ENCODE measurements at regions not wholly inside any gene's neighbourhood (a gene's known extent, or its start where the extent isn't known, plus 50 kb on each side); places are given as distances from the start of the nearest gene placed in this dataset.
A peak's percentile ranks its signal among the peaks of the same experiment; 100 is the strongest.

DNA sequence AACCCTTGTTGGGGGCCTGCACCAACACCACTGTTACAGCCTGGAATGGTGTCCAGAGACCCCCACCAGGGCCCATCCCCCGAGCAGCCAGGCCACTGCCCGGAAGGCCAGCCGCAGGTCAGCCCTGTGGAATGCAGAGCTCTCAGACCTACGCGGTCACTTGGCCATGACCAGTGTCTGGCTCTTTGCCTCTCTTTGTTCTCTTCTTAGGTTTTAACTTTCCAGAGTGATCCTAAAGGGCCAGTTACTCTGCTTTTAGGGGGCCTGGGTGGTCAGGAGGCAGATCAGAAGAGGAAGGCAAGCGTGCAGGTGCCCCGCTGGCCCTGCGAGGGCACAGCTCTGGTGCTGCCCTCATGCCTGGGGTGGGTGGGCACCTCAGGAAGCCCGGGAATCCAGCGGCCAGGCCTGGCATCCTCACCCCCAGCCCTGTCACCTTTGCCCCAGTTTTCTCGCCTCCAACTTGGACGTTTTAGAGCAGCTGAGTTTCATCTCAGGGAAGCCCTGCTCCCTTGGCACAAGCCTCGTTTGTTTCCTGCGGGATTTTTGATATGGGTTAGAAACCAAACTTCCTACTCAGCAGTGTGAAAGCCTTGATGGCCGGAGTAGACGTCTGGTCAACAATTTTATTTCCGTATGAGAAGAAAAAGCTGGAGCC lies 62.5 kb upstream of the CHST15 start:
- Histone ChIP-seq H3K4me3 (no peak overlapping the region), H3K9me3 (no peaks in the 10 kb centered on the region), H3K36me3 (no peaks in the 10 kb centered on the region), H3K27ac (peak overlapping the region in 3 of 4 donors; percentile 63 to 70 (median 63)), H3K4me1 (peaks cover 5 to 49% (median 37%) of the 10 kb centered on the region in 3 donors), H3K27me3 (no peaks in the 10 kb centered on the region)
- no peak for TF ChIP-seq POLR2A (IDR thresholded peaks at IDR 0.05)
- TF ChIP-seq EP300 (IDR thresholded peaks at IDR 0.05) = no peak
- no peak for TF ChIP-seq POLR2AphosphoS5 (IDR thresholded peaks at IDR 0.05)
- no peak for TF ChIP-seq CTCF (IDR thresholded peaks at IDR 0.05)
- 9% methylated on average over 13 of the region's 17 CpGs; no CpG with 5 or more reads in 1 of the 2 donors for WGBS, 2 donors (ENCODE audit: low coverage in 1 of 2)
- peak; percentile 34 for ATAC-seq

DNA sequence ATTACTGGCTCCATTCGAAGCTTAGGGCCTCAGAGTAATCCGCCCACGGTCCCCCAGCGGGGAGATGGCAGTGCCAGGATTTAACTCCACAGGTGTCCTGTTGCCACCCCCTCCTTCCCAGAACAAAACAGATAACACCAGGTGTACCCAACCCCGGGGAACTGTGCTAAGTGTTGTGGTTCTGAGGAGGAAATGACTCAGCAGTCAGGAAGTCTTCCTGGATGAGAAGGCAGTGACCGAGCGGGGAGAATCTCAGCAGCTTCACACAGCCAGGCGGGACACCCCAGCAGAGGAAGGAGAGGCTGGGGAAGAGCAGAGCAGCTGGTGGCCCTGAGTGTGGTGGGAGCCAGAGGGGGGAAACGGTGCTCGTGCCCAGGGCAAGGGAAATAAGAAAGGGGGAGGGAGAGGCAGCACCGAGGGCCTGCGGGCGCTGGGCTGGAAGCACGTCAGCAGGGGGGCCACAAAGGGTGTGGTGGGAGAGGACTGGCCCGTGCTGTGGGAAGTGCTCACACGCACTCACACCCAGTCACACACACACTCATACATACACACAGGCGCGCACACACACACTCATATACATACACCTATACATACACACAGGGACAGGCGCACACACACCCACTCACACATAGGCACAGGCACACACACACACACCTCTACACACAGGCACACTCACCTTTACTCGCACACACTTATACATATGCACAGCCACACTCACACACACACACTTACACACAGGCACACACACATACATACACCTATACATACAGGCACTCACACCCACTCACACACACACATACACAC lies 59.8 kb upstream of the CHST15 start:
- H3K27ac ChIP-seq = peak overlapping the region; percentile 30 to 84 (median 76)
- no peaks in the 10 kb centered on the region for H3K27me3 ChIP-seq
- H3K4me1 ChIP-seq = peaks cover 5 to 62% (median 37%) of the 10 kb centered on the region in 3 donors
- no peak overlapping the region for H3K4me3 ChIP-seq
- TF ChIP-seq EP300 (IDR thresholded peaks at IDR 0.05) (no peak), POLR2AphosphoS5 (IDR thresholded peaks at IDR 0.05) (peak; percentile 80)
- WGBS, 2 donors (ENCODE audit: low coverage in 1 of 2) = 41 to 65% methylated on average over 4 to 14 of the region's 20 CpGs
- no peaks in the 10 kb centered on the region for H3K9me3 ChIP-seq
- peak; percentile 56 for ATAC-seq
- H3K36me3 ChIP-seq = no peaks in the 10 kb centered on the region

GRCh38 chr10:124152139-124153022 lies 59.0 kb upstream of the CHST15 start:
- Histone ChIP-seq H3K4me3 (no peak overlapping the region), H3K4me1 (peaks cover 5 to 57% (median 35%) of the 10 kb centered on the region in 3 donors), H3K27me3 (no peaks in the 10 kb centered on the region), H3K36me3 (no peaks in the 10 kb centered on the region), H3K9me3 (no peaks in the 10 kb centered on the region), H3K27ac (peak overlapping the region; percentile 30 to 84 (median 76))
- peak; percentile 86 for ATAC-seq
- TF ChIP-seq CTCF (IDR thresholded peaks at IDR 0.05) (no peak), POLR2AphosphoS5 (IDR thresholded peaks at IDR 0.05) (peak; percentile 61)
- WGBS, 2 donors (ENCODE audit: low coverage in 1 of 2) = 44 to 67% methylated on average over 3 to 11 of the region's 32 CpGs

- no peak for TF ChIP-seq POLR2AphosphoS5 (IDR thresholded peaks at IDR 0.05)
- no peak for TF ChIP-seq POLR2A (IDR thresholded peaks at IDR 0.05)
- TF ChIP-seq CTCF (IDR thresholded peaks at IDR 0.05) = no peak
- no peak for TF ChIP-seq EP300 (IDR thresholded peaks at IDR 0.05)
- 60% methylated on average over 1 of the region's 11 CpGs; no CpG with 5 or more reads in 1 of the 2 donors for WGBS, 2 donors (ENCODE audit: low coverage in 1 of 2)
- no peaks in the 10 kb centered on the region for H3K36me3 ChIP-seq
- peak overlapping the region in 3 of 4 donors; percentile 75 to 84 (median 76) for H3K27ac ChIP-seq
- H3K4me3 ChIP-seq = no peak overlapping the region
- H3K27me3 ChIP-seq = no peaks in the 10 kb centered on the region
- H3K4me1 ChIP-seq = peaks cover 5 to 49% (median 27%) of the 10 kb centered on the region in 3 donors
- ATAC-seq = peak; percentile 5
- H3K9me3 ChIP-seq = no peaks in the 10 kb centered on the region
Measured at GRCh38 chr10:124151466-124152095, 58.2 kb upstream of the CHST15 start.

Measured in gastroesophageal sphincter (tissue), 4 donors.